Neuronal stem cell (in vitro differentiated cells): ENCODE measurements at regions not wholly inside any gene's neighbourhood (a gene's known extent, or its start where the extent isn't known, plus 50 kb on each side); places are given as distances from the start of the nearest gene placed in this dataset.

Experiments used
- DNase-seq: peaks from one replicate; pipeline ENCODE4 v3.0.0-alpha.2; 2013; ENCODE audit warnings: low spot score
- H2AFZ ChIP-seq: one replicate; pipeline ENCODE4 v1.6.1; 2013; ENCODE audit warnings: mild to moderate bottlenecking, low read length, inconsistent platforms
- H2AK5ac ChIP-seq: 2 replicates; pipeline ENCODE4 v1.6.1; 2013; ENCODE audit warnings: low read depth, mild to moderate bottlenecking, inconsistent platforms, low read length, moderate library complexity, mixed read lengths
- H2BK120ac ChIP-seq: 2 replicates; pipeline ENCODE4 v1.6.1; 2013; ENCODE audit warnings: low read depth, mild to moderate bottlenecking, inconsistent platforms, low read length, moderate library complexity, mixed read lengths
- H2BK12ac ChIP-seq: one replicate; pipeline ENCODE4 v1.6.1; 2013; ENCODE audit warnings: low read length, inconsistent platforms
- H2BK15ac ChIP-seq: 2 replicates; pipeline ENCODE4 v1.6.1; 2013; ENCODE audit warnings: mild to moderate bottlenecking, low read length, inconsistent platforms, mixed read lengths
- H2BK5ac ChIP-seq: one replicate; pipeline ENCODE4 v1.6.1; 2013; ENCODE audit warnings: inconsistent platforms, mild to moderate bottlenecking, low read length, moderate library complexity
- H3K14ac ChIP-seq: one replicate; pipeline ENCODE4 v1.6.1; 2013; ENCODE audit warnings: low read length, inconsistent platforms
- H3K18ac ChIP-seq: 2 replicates; pipeline ENCODE4 v1.6.1; 2013; ENCODE audit warnings: low read length, inconsistent platforms
- H3K23ac ChIP-seq: 2 replicates; pipeline ENCODE4 v1.6.1; 2013; ENCODE audit warnings: low read depth, mild to moderate bottlenecking, mixed read lengths, low read length, inconsistent platforms; ENCODE audit not compliant: poor library complexity
- H3K27ac ChIP-seq: replicated peaks from 3 replicates; pipeline ENCODE4 v1.5.1; 2013; ENCODE audit warnings: low read length, inconsistent platforms
- H3K27me3 ChIP-seq, 3 experiments: 2 replicates each; pipeline ENCODE4 v1.6.1; 2013; ENCODE audit warnings: low read length in 3 of 3, mild to moderate bottlenecking in 2 of 3, inconsistent platforms in 1 of 3, low read depth in 1 of 3, mixed read lengths in 1 of 3, moderate library complexity in 1 of 3; ENCODE audit not compliant: control insufficient read depth in 3 of 3, insufficient read depth in 3 of 3
- H3K36me3 ChIP-seq, 2 donors: replicated peaks in 1 of 2; 2 replicates each; pipeline ENCODE4 v1.6.1; 2013; ENCODE audit warnings: low read length in 2 of 2; ENCODE audit not compliant: control insufficient read depth in 2 of 2, insufficient read depth in 2 of 2
- H3K4ac ChIP-seq: 2 replicates; pipeline ENCODE4 v1.6.1; 2013; ENCODE audit warnings: inconsistent platforms, mild to moderate bottlenecking, low read length, moderate library complexity
- H3K4me1 ChIP-seq, 2 donors: 1 replicate in 1 of 2; 2 replicates in 1 of 2; pipeline ENCODE4 v1.6.1; 2013; ENCODE audit warnings: low read length in 2 of 2, low read depth in 1 of 2; ENCODE audit not compliant: control insufficient read depth in 2 of 2, insufficient read depth in 1 of 2
- H3K4me2 ChIP-seq: one replicate; pipeline ENCODE4 v1.6.1; 2013; ENCODE audit warnings: mild to moderate bottlenecking, low read length, inconsistent platforms; ENCODE audit not compliant: insufficient read depth, poor library complexity, severe bottlenecking
- H3K4me3 ChIP-seq, 2 donors: 2 replicates each; pipeline ENCODE4 v1.5.1; 2013; ENCODE audit warnings: low read length in 2 of 2, mild to moderate bottlenecking in 2 of 2, inconsistent platforms in 1 of 2, moderate library complexity in 1 of 2
- H3K79me1 ChIP-seq: one replicate; pipeline ENCODE4 v1.6.1; 2013; ENCODE audit warnings: low read depth, mild to moderate bottlenecking, inconsistent platforms, low read length, moderate library complexity
- H3K9ac ChIP-seq: one replicate; pipeline ENCODE4 v1.6.1; 2013; ENCODE audit warnings: mild to moderate bottlenecking, low read depth, low read length, inconsistent platforms; ENCODE audit not compliant: poor library complexity
- H3K9me3 ChIP-seq, 2 donors: replicated peaks in 1 of 2; 2 replicates each; pipeline versions ENCODE3 to v1.6.1; 2013; ENCODE audit warnings: low read length in 2 of 2, mild to moderate bottlenecking in 2 of 2, inconsistent platforms in 1 of 2, low read depth in 1 of 2, mixed read lengths in 1 of 2, moderate library complexity in 1 of 2; ENCODE audit not compliant: control insufficient read depth in 2 of 2, insufficient read depth in 1 of 2
- H4K8ac ChIP-seq: one replicate; pipeline ENCODE4 v1.6.1; 2013; ENCODE audit warnings: low read depth, mild to moderate bottlenecking, inconsistent platforms, low read length, moderate library complexity
- H4K91ac ChIP-seq: one replicate; pipeline ENCODE4 v1.6.1; 2013; ENCODE audit warnings: low read length, low read depth, mild to moderate bottlenecking, inconsistent platforms; ENCODE audit not compliant: poor library complexity
- WGBS, 2 donors: extraction: QIAGEN DNeasy Blood & Tissue Kit; methylation state at CpG; one replicate each; pipeline ENCODE4 v1.1.7; 2013; ENCODE audit warnings: missing lambda C conversion rate in 2 of 2, mixed read lengths in 1 of 2; ENCODE audit not compliant: insufficient read length in 2 of 2, insufficient replicate concordance in 1 of 2; ENCODE audit errors: extremely low coverage in 2 of 2; 5-methylcytosine and 5-hydroxymethylcytosine counted together

DNA sequence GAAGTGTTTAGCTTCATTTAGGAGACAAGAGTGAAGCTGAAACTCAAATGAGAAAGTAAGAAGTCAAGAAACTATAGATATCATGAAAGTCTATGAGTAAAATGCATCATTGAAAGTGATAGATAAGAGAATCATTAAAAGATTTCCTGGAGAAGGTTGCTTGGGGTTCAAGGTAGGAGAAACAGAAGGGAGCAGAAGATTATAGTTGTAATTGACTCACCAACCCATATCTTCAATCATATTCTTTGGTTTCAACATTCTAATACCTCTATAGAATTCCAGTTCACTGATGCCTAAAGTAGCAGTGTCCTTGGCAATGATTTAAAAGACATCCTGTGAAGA is 365.7 kb upstream of the RIOK2 start:
- no peak overlapping the region for H3K4me3 ChIP-seq
- no peak overlapping the region for H2BK15ac ChIP-seq
- no peak overlapping the region for H2BK120ac ChIP-seq
- no peaks in the 10 kb centered on the region for H3K9me3 ChIP-seq
- H3K36me3 ChIP-seq = no peaks in the 10 kb centered on the region
- no peak overlapping the region for H2AFZ ChIP-seq
- DNase-seq = no peak
- peaks cover 5 to 15% of the 10 kb centered on the region in 2 donors for H3K4me1 ChIP-seq
- no peak overlapping the region for H2BK5ac ChIP-seq
- no peak overlapping the region for H2AK5ac ChIP-seq
- no peak overlapping the region for H3K27ac ChIP-seq
- no peak overlapping the region for H3K23ac ChIP-seq
- H4K91ac ChIP-seq = no peak overlapping the region
- no peak overlapping the region for H3K4me2 ChIP-seq
- H3K14ac ChIP-seq = no peak overlapping the region
- no peaks in the 10 kb centered on the region for H3K27me3 ChIP-seq
- H3K18ac ChIP-seq = no peak overlapping the region
- H3K79me1 ChIP-seq = no peaks in the 10 kb centered on the region
- no peak overlapping the region for H2BK12ac ChIP-seq
- H3K9ac ChIP-seq = no peak overlapping the region
- H4K8ac ChIP-seq = no peak overlapping the region
- H3K4ac ChIP-seq = no peak overlapping the region

DNA sequence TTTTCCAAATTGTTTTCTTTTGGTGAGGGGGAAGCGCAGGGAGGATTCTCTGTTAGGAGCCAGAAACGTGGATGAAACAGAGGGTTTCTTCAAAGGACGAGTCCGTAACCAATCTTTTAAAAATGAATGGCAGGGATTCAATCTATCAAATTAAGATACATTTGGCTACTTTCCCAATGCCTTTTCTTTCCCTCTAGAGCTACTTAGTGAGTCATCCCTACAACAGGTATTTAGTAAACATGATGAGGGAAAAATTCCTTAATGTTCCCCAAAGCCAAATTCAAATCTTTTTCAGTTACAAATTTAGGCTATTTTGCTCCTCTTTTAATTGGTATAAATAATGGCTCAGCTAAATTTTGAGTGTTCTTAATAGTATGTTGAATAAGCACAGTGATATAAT is 366.4 kb upstream of the RIOK2 start:
- Histone ChIP-seq H2BK12ac (no peak overlapping the region), H2BK120ac (no peak overlapping the region), H3K4me1 (peaks cover 5 to 15% of the 10 kb centered on the region in 2 donors), H2BK5ac (no peak overlapping the region), H3K23ac (no peak overlapping the region), H3K9me3 (no peaks in the 10 kb centered on the region), H3K4me3 (no peak overlapping the region), H4K8ac (no peak overlapping the region), H3K4me2 (no peak overlapping the region), H3K4ac (no peak overlapping the region), H3K36me3 (no peaks in the 10 kb centered on the region), H3K79me1 (no peaks in the 10 kb centered on the region), H2BK15ac (no peak overlapping the region), H3K18ac (no peak overlapping the region), H2AFZ (no peak overlapping the region), H3K27me3 (no peaks in the 10 kb centered on the region), H3K27ac (no peak overlapping the region), H4K91ac (no peak overlapping the region), H3K14ac (no peak overlapping the region), H2AK5ac (no peak overlapping the region), H3K9ac (no peak overlapping the region)
- DNase-seq = no peak
- WGBS, 2 donors = no CpG with 5 or more reads among the region's 4 CpGs

DNA sequence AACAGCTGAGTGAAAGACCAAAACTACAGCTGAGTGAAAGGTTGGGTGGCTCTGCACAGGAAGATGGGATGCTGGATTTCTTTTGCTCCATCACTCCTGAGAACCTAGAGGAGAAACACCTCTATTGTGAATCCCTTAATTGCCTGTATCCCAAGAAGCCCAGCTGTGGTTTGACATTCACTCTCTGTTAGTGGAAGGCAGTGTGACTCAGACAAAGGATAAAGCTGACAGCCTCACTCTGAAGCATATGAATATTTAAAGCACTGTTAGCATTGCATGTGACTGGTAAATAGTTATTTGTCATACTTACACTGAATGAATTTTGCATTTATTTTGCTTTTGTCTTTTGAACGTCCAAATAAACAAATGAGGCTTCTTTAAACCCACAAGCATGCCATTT is 367.1 kb upstream of the RIOK2 start:
- Histone ChIP-seq H3K9ac (no peak overlapping the region), H2BK15ac (no peak overlapping the region), H3K18ac (no peak overlapping the region), H3K27ac (no peak overlapping the region), H3K79me1 (no peaks in the 10 kb centered on the region), H3K14ac (no peak overlapping the region), H4K8ac (no peak overlapping the region), H2AK5ac (no peak overlapping the region), H3K4me3 (no peak overlapping the region), H2AFZ (no peak overlapping the region), H3K23ac (no peak overlapping the region), H3K9me3 (no peaks in the 10 kb centered on the region), H3K4ac (no peak overlapping the region), H3K36me3 (no peaks in the 10 kb centered on the region), H4K91ac (no peak overlapping the region), H2BK12ac (no peak overlapping the region), H3K4me1 (peaks cover 4 to 15% of the 10 kb centered on the region in 2 donors), H3K4me2 (no peak overlapping the region), H2BK5ac (no peak overlapping the region), H2BK120ac (no peak overlapping the region), H3K27me3 (no peaks in the 10 kb centered on the region)
- peak; percentile 17 for DNase-seq
- no CpG with 5 or more reads among the region's 1 CpG for WGBS, 2 donors

DNA sequence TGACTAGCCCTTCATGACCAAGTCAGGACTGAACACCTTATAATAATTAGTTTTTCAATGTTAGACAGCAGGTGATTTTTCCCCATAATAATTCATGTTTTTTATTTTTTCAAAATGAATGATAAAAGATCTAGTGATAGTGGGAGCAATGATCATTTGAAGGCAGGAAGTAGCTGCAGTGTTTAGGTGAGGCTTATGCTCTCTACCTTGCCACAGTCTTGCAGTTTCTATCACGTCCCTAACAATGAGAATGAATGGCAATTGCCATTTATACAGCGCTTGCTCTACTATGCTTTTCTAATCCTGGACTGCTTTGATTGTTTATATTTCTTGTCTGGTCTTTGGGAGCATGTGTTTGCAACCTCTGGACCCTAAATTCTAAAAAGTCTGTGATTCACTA is 367.8 kb upstream of the RIOK2 start:
- Histone ChIP-seq H4K8ac (no peak overlapping the region), H2AK5ac (no peak overlapping the region), H3K4me2 (no peak overlapping the region), H3K4me1 (peaks cover 2 to 12% of the 10 kb centered on the region in 2 donors), H3K4ac (no peak overlapping the region), H2BK15ac (no peak overlapping the region), H2AFZ (no peak overlapping the region), H2BK12ac (no peak overlapping the region), H3K9ac (no peak overlapping the region), H3K4me3 (no peak overlapping the region), H3K23ac (no peak overlapping the region), H3K36me3 (no peaks in the 10 kb centered on the region), H3K9me3 (peaks cover 0 to 3% of the 10 kb centered on the region in 2 donors), H3K79me1 (no peaks in the 10 kb centered on the region), H3K27me3 (no peaks in the 10 kb centered on the region), H3K14ac (no peak overlapping the region), H2BK5ac (no peak overlapping the region), H2BK120ac (no peak overlapping the region), H3K18ac (no peak overlapping the region), H4K91ac (no peak overlapping the region), H3K27ac (no peak overlapping the region)
- WGBS, 2 donors = no CpG with 5 or more reads among the region's 2 CpGs
- no peak for DNase-seq
